ENCODE measurements at regions not wholly inside any gene's neighbourhood (a gene's known extent, or its start where the extent isn't known, plus 50 kb on each side); places are given as distances from the start of the nearest gene placed in this dataset.
A peak's percentile ranks its signal among the peaks of the same experiment; 100 is the strongest.

DNA sequence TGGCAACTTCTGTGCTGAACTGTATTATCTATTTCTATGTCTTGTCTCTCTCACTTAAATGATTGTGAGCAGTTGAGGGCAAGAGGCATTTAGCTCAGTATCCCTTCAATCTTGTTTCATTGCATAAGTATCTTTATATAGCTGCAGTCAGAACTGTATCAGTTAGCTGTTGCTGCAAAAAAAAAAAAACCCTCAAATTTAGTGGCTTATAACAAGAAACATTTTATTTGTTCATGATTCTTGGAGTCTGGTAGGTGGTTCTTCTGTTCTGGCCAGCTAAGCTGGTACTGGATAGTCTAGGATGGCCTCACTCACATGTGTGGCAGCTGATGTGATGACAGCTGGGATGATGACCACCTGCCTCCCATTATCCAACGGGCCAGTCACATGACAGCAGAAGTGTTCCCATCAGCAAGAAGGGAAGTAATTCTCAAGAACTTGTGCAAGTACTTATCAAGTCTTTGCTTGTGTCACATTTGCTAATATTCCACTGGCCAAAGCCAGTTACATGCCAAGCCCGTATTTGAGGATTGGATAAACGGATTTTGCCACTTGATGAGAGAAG is 67.8 kb downstream of the SLC4A3 start (continued):
- TF ChIP-seq ELF4 (CRISPR knock-in tag; IDR thresholded peaks at IDR 0.05; ENCODE audit: low read depth) (no peak), ZNF121 (CRISPR knock-in tag; IDR thresholded peaks at IDR 0.05) (no peak), JAZF1 (CRISPR knock-in tag; IDR thresholded peaks at IDR 0.05) (no peak), SOX15 (CRISPR knock-in tag; IDR thresholded peaks at IDR 0.05) (no peak), KAT7 (CRISPR knock-in tag; IDR thresholded peaks at IDR 0.05; ENCODE audit: borderline replicate concordance) (no peak)
- TF ChIP-seq, protein P1, sequence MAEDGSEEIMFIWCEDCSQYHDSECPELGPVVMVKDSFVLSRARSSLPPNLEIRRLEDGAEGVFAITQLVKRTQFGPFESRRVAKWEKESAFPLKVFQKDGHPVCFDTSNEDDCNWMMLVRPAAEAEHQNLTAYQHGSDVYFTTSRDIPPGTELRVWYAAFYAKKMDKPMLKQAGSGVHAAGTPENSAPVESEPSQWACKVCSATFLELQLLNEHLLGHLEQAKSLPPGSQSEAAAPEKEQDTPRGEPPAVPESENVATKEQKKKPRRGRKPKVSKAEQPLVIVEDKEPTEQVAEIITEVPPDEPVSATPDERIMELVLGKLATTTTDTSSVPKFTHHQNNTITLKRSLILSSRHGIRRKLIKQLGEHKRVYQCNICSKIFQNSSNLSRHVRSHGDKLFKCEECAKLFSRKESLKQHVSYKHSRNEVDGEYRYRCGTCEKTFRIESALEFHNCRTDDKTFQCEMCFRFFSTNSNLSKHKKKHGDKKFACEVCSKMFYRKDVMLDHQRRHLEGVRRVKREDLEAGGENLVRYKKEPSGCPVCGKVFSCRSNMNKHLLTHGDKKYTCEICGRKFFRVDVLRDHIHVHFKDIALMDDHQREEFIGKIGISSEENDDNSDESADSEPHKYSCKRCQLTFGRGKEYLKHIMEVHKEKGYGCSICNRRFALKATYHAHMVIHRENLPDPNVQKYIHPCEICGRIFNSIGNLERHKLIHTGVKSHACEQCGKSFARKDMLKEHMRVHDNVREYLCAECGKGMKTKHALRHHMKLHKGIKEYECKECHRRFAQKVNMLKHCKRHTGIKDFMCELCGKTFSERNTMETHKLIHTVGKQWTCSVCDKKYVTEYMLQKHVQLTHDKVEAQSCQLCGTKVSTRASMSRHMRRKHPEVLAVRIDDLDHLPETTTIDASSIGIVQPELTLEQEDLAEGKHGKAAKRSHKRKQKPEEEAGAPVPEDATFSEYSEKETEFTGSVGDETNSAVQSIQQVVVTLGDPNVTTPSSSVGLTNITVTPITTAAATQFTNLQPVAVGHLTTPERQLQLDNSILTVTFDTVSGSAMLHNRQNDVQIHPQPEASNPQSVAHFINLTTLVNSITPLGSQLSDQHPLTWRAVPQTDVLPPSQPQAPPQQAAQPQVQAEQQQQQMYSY (CRISPR knock-in tag; IDR thresholded peaks at IDR 0.05), result no peak
- TF ChIP-seq, protein P2, sequence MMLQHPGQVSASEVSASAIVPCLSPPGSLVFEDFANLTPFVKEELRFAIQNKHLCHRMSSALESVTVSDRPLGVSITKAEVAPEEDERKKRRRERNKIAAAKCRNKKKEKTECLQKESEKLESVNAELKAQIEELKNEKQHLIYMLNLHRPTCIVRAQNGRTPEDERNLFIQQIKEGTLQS (CRISPR knock-in tag; conservative IDR thresholded peaks at IDR 0.05), result no peak

DNA sequence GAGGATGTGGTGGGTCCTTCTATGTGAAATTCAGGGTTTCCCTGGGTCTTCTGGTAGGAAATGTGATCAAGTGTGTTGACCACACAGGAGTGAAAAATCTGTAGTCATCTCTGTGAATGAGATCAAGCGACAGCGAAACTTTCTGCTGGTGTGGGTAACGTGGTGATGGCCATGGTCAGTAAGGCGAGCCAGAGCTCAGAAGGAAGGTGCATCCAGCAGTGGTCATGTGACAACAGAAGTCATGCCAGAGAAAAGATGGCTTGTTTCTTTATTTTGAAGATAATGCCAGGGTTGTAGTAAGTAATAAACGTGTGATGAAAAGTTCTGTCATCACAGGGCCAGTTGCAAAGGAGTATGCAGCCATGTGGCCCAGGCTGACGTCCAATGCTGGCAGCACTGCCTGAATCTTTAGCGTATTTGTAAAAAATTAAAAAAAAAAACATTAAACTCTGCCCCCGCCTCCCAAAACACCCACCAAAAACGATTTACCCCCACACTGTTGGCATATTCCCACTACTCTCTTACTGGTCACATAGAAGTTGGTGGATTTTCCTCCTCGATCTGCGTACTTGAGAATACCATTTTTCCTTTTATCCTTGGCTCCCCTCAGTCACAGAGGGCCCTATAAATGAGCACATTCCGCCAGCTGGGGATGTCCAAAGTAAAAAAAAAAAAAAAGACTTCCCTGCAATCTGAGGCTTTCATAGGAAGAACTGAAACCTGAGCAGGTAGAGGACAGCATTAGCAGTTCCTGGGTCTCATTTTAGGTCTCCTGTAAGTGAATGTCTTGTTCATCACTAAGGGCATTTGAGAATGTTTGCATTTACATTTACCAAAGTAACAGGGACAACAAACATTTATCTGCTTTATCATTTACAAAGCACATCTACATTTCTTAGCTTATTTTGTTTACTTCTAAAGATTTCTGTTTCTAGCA is 70.6 kb downstream of the SLC4A3 start:
- TF ChIP-seq, protein P3, sequence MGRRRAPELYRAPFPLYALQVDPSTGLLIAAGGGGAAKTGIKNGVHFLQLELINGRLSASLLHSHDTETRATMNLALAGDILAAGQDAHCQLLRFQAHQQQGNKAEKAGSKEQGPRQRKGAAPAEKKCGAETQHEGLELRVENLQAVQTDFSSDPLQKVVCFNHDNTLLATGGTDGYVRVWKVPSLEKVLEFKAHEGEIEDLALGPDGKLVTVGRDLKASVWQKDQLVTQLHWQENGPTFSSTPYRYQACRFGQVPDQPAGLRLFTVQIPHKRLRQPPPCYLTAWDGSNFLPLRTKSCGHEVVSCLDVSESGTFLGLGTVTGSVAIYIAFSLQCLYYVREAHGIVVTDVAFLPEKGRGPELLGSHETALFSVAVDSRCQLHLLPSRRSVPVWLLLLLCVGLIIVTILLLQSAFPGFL (CRISPR knock-in tag; IDR thresholded peaks at IDR 0.05; ENCODE audit: borderline replicate concordance), result no peak
- no peak for TF ChIP-seq IRF2 (CRISPR knock-in tag; IDR thresholded peaks at IDR 0.05; ENCODE audit: borderline replicate concordance, low read depth)
- TF ChIP-seq CREM (CRISPR knock-in tag; IDR thresholded peaks at IDR 0.05), result no peak
- TF ChIP-seq, protein P4, sequence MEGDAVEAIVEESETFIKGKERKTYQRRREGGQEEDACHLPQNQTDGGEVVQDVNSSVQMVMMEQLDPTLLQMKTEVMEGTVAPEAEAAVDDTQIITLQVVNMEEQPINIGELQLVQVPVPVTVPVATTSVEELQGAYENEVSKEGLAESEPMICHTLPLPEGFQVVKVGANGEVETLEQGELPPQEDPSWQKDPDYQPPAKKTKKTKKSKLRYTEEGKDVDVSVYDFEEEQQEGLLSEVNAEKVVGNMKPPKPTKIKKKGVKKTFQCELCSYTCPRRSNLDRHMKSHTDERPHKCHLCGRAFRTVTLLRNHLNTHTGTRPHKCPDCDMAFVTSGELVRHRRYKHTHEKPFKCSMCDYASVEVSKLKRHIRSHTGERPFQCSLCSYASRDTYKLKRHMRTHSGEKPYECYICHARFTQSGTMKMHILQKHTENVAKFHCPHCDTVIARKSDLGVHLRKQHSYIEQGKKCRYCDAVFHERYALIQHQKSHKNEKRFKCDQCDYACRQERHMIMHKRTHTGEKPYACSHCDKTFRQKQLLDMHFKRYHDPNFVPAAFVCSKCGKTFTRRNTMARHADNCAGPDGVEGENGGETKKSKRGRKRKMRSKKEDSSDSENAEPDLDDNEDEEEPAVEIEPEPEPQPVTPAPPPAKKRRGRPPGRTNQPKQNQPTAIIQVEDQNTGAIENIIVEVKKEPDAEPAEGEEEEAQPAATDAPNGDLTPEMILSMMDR (IDR thresholded peaks at IDR 0.05), result no peak
- TF ChIP-seq, protein P5, sequence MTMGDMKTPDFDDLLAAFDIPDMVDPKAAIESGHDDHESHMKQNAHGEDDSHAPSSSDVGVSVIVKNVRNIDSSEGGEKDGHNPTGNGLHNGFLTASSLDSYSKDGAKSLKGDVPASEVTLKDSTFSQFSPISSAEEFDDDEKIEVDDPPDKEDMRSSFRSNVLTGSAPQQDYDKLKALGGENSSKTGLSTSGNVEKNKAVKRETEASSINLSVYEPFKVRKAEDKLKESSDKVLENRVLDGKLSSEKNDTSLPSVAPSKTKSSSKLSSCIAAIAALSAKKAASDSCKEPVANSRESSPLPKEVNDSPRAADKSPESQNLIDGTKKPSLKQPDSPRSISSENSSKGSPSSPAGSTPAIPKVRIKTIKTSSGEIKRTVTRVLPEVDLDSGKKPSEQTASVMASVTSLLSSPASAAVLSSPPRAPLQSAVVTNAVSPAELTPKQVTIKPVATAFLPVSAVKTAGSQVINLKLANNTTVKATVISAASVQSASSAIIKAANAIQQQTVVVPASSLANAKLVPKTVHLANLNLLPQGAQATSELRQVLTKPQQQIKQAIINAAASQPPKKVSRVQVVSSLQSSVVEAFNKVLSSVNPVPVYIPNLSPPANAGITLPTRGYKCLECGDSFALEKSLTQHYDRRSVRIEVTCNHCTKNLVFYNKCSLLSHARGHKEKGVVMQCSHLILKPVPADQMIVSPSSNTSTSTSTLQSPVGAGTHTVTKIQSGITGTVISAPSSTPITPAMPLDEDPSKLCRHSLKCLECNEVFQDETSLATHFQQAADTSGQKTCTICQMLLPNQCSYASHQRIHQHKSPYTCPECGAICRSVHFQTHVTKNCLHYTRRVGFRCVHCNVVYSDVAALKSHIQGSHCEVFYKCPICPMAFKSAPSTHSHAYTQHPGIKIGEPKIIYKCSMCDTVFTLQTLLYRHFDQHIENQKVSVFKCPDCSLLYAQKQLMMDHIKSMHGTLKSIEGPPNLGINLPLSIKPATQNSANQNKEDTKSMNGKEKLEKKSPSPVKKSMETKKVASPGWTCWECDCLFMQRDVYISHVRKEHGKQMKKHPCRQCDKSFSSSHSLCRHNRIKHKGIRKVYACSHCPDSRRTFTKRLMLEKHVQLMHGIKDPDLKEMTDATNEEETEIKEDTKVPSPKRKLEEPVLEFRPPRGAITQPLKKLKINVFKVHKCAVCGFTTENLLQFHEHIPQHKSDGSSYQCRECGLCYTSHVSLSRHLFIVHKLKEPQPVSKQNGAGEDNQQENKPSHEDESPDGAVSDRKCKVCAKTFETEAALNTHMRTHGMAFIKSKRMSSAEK (CRISPR knock-in tag; IDR thresholded peaks at IDR 0.05; ENCODE audit: borderline replicate concordance), result no peak
- no peak for TF ChIP-seq NR2C2 (CRISPR knock-in tag; IDR thresholded peaks at IDR 0.05)
- no peak for TF ChIP-seq ELF4 (CRISPR knock-in tag; IDR thresholded peaks at IDR 0.05; ENCODE audit: low read depth)
- TF ChIP-seq ZNF121 (CRISPR knock-in tag; IDR thresholded peaks at IDR 0.05), result no peak
- 0 out of 2 replicates have a peak, but pooled peaks have one; percentile 20 for TF ChIP-seq ZNF232 (CRISPR knock-in tag; IDR thresholded peaks at IDR 0.05)
- TF ChIP-seq, protein P6, sequence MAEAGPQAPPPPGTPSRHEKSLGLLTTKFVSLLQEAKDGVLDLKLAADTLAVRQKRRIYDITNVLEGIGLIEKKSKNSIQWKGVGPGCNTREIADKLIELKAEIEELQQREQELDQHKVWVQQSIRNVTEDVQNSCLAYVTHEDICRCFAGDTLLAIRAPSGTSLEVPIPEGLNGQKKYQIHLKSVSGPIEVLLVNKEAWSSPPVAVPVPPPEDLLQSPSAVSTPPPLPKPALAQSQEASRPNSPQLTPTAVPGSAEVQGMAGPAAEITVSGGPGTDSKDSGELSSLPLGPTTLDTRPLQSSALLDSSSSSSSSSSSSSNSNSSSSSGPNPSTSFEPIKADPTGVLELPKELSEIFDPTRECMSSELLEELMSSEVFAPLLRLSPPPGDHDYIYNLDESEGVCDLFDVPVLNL (CRISPR knock-in tag; IDR thresholded peaks at IDR 0.05; ENCODE audit: borderline replicate concordance, low read depth), result no peak
- TF ChIP-seq ZNF416 (CRISPR knock-in tag; IDR thresholded peaks at IDR 0.05), result no peak
- TF ChIP-seq, protein P7, sequence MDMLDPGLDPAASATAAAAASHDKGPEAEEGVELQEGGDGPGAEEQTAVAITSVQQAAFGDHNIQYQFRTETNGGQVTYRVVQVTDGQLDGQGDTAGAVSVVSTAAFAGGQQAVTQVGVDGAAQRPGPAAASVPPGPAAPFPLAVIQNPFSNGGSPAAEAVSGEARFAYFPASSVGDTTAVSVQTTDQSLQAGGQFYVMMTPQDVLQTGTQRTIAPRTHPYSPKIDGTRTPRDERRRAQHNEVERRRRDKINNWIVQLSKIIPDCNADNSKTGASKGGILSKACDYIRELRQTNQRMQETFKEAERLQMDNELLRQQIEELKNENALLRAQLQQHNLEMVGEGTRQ (CRISPR knock-in tag; IDR thresholded peaks at IDR 0.05), result peak; percentile 42; the same call in 1 of the 2 replicates
- TF ChIP-seq NFYB (CRISPR knock-in tag; conservative IDR thresholded peaks at IDR 0.05; ENCODE audit: low read depth), result no peak
- no peak for TF ChIP-seq GTF2I (CRISPR knock-in tag; conservative IDR thresholded peaks at IDR 0.05)
- Mint-ChIP-seq H3K27me3 (ENCODE audit: low read depth) (peaks cover 7% of the 10 kb centered on the region), H3K36me3 (no peaks in the 10 kb centered on the region), H3K4me3 (no peak overlapping the region), H3K27ac (no peak overlapping the region), H3K9me3 (peaks cover 4% of the 10 kb centered on the region), H3K4me1 (peaks cover 40% of the 10 kb centered on the region)
- DNase-seq (ENCODE audit: low spot score), result no peak
- CTCF ChIA-PET, result interaction anchor here (0.9 to 2.9 kb wide), 2 partner anchors 8 to 45 kb away, joined by 3 to 14 read pairs; no protein-coding TSS in a partner anchor
- ATAC-seq, result peak; percentile 50
- POLR2A ChIA-PET, result interaction anchor here (0.6 kb wide), 1 partner anchor 104 kb away, joined by 3 read pairs; no protein-coding TSS in a partner anchor

Data from WTC11 (cell line).